ENCODE measurements at regions not wholly inside any gene's neighbourhood (a gene's known extent, or its start where the extent isn't known, plus 50 kb on each side); places are given as distances from the start of the nearest gene placed in this dataset.

DNA sequence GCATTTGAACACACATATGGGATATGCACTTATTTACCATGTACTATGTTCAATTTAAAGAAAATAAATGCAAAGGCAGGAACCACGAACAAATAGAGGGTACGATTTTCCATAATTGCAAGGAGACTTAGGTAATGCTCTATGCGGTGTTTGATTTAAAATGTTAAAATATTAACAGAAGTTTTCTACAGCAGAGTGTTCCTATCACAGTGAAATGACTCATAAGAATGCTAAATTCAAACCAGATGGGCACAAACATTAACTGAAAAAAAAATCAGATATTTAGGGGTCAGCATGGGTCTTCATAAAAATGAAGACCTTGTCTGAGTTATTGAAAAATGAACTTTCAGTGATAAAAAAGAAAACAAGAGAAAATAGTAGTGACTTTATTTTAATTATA, 65.4 kb downstream of the LLPH start:
- Histone ChIP-seq H3K79me1 (ENCODE audit: low read depth, low read length) (no peaks in the 10 kb centered on the region), H2BK20ac (ENCODE audit: low read length) (no peak overlapping the region), H3K27me3 (replicated peaks in 1 of 4; ENCODE audit: control insufficient read depth in 3 of 4, extremely low read depth in 1 of 4, insufficient read depth in 3 of 4, low read length in 3 of 4) (no peaks in the 10 kb centered on the region), H2BK120ac (replicated peaks; ENCODE audit: low read depth, low read length) (no peak overlapping the region), H2AK5ac (ENCODE audit: low read depth, low read length) (no peak overlapping the region), H3K27ac (ENCODE audit: low read depth, low read length) (no peak overlapping the region), H3K18ac (ENCODE audit: extremely low read depth, low read length) (no peak overlapping the region), H3K23ac (ENCODE audit: insufficient read length) (no peak overlapping the region), H2BK12ac (ENCODE audit: low read depth, low read length) (no peak overlapping the region), H3K9me3 (ENCODE audit: insufficient read depth in 2 of 2, low read depth in 1 of 2, low read length in 1 of 2) (no peaks in the 10 kb centered on the region), H3K4me3 (ENCODE audit: extremely low read depth in 1 of 4, insufficient read depth in 2 of 4, low read depth in 3 of 4, low read length in 4 of 4) (no peak overlapping the region), H3K36me3 (ENCODE audit: control insufficient read depth in 2 of 4, insufficient read depth in 4 of 4, low read length in 3 of 4) (no peaks in the 10 kb centered on the region), H3K4ac (replicated peaks; ENCODE audit: insufficient read length, low read depth, low read length) (no peak overlapping the region), H4K5ac (ENCODE audit: insufficient read length, low read depth, low read length) (no peak overlapping the region), H3K9ac (replicated peaks in 1 of 4; ENCODE audit: extremely low read depth in 1 of 4, low read depth in 3 of 4, low read length in 3 of 4) (no peak overlapping the region), H3K23me2 (ENCODE audit: low read depth, low read length) (no peaks in the 10 kb centered on the region), H4K91ac (replicated peaks; ENCODE audit: insufficient read length, low read length) (no peak overlapping the region), H4K8ac (ENCODE audit: extremely low read depth, insufficient read depth, low read length) (no peak overlapping the region), H4K20me1 (replicated peaks in 1 of 2; ENCODE audit: control insufficient read depth in 1 of 2, insufficient read depth in 2 of 2, low read length in 2 of 2) (no peaks in the 10 kb centered on the region), H2AFZ (ENCODE audit: low read length) (0 out of 2 replicates have a peak overlapping the region, but pooled peaks have one; percentile 72), H3K79me2 (ENCODE audit: control insufficient read depth in 1 of 2, insufficient read depth in 2 of 2, low read length in 2 of 2) (no peaks in the 10 kb centered on the region), H2BK15ac (ENCODE audit: low read length) (no peak overlapping the region), H3K4me1 (replicated peaks in 1 of 4; ENCODE audit: control insufficient read depth in 3 of 4, insufficient read depth in 4 of 4, low read length in 3 of 4) (peaks cover 0 to 7% (median 2%) of the 10 kb centered on the region in 4 experiments; a peak in 2 of 7 replicates), H3K4me2 (ENCODE audit: insufficient read depth in 1 of 2, low read depth in 2 of 2, low read length in 2 of 2) (no peak overlapping the region), H3K14ac (ENCODE audit: insufficient read length) (no peak overlapping the region), H2BK5ac (ENCODE audit: low read depth, low read length) (no peak overlapping the region), H3K56ac (replicated peaks; ENCODE audit: insufficient read length, low read depth, low read length) (no peak overlapping the region)
- ChIA-PET CTCF (ENCODE audit: partially characterized antibody) (interaction anchor here (0.6 to 1.5 kb wide), 2 partner anchors 142 to 360 kb away, joined by 3 read pairs; no protein-coding TSS in a partner anchor), POLR2A (ENCODE audit: partially characterized antibody) (no interaction called here)
- WGBS, 2 experiments (ENCODE audit: extremely low coverage in 1 of 2, insufficient coverage in 1 of 2, insufficient read length in 1 of 2, insufficient replicate concordance in 2 of 2, low coverage in 1 of 2, low lambda C conversion rate in 2 of 2, missing lambda C conversion rate in 1 of 2), result 86% methylated on average over 3 of the region's 3 CpGs; no CpG with 5 or more reads in 1 of the 2 experiments
- FAIRE-seq (no peak), DNase-seq (ENCODE audit: low read depth in 1 of 2, low spot score in 2 of 2) (no peak)
- TF ChIP-seq PHF8 (conservative IDR thresholded peaks at IDR 0.05; ENCODE audit: low read depth, low read length), result no peak
- no peak for TF ChIP-seq POLR2AphosphoS5 (IDR thresholded peaks at IDR 0.05; ENCODE audit: low read depth, low read length)
- no peak for TF ChIP-seq SRF (IDR thresholded peaks at IDR 0.05; ENCODE audit: low read depth, low read length)
- TF ChIP-seq, protein P1, sequence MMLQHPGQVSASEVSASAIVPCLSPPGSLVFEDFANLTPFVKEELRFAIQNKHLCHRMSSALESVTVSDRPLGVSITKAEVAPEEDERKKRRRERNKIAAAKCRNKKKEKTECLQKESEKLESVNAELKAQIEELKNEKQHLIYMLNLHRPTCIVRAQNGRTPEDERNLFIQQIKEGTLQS (IDR thresholded peaks at IDR 0.05; ENCODE audit: insufficient read depth, low read depth, low read length), result no peak
- TF ChIP-seq CTBP2 (IDR thresholded peaks at IDR 0.05; ENCODE audit: borderline replicate concordance, insufficient read depth, insufficient read length, low read length), result no peak
- TF ChIP-seq RNF2 (IDR thresholded peaks at IDR 0.05; ENCODE audit: borderline replicate concordance, low read depth, low read length, missing control alignments, poor library complexity, severe bottlenecking), result no peak
- no peak for TF ChIP-seq EZH2 (IDR thresholded peaks at IDR 0.05; ENCODE audit: low read depth, low read length, severe bottlenecking)
- no peak for TF ChIP-seq GABPA (IDR thresholded peaks at IDR 0.05; ENCODE audit: borderline replicate concordance, insufficient read depth, low read length)
- TF ChIP-seq, protein P2, sequence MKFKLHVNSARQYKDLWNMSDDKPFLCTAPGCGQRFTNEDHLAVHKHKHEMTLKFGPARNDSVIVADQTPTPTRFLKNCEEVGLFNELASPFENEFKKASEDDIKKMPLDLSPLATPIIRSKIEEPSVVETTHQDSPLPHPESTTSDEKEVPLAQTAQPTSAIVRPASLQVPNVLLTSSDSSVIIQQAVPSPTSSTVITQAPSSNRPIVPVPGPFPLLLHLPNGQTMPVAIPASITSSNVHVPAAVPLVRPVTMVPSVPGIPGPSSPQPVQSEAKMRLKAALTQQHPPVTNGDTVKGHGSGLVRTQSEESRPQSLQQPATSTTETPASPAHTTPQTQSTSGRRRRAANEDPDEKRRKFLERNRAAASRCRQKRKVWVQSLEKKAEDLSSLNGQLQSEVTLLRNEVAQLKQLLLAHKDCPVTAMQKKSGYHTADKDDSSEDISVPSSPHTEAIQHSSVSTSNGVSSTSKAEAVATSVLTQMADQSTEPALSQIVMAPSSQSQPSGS (IDR thresholded peaks at IDR 0.05; ENCODE audit: low read length), result no peak
- TF ChIP-seq KDM4A (IDR thresholded peaks at IDR 0.05; ENCODE audit: low read depth, low read length, severe bottlenecking), result no peak
- no peak for TF ChIP-seq EGR1 (IDR thresholded peaks at IDR 0.05; ENCODE audit: borderline replicate concordance, low read depth, low read length)
